ENCODE measurements at regions not wholly inside any gene's neighbourhood (a gene's known extent, or its start where the extent isn't known, plus 50 kb on each side); places are given as distances from the start of the nearest gene placed in this dataset.

DNA sequence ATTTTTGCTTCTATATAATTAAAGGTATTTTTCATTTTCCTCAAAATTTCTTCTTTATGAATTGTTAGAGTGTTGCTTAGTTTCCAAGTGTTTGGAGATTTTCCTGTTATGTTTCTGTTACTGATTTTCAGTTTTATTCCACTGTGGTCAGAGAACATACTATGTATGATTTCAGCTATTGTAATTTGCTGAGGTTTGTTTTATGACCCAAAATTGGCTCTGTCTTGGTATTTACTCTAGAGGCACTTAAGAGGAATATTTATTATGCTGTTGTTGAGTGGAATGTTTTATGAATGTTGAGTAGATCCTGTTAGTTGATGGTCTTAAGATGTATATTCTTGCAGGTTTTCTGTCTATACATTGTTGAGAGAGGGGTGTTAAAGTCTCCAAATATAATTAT, 263.5 kb downstream of the PABPC4L start:
- no peak for DNase-seq (ENCODE audit: low spot score)
- no peak overlapping the region for H3K27ac ChIP-seq
- TF ChIP-seq, protein P1, sequence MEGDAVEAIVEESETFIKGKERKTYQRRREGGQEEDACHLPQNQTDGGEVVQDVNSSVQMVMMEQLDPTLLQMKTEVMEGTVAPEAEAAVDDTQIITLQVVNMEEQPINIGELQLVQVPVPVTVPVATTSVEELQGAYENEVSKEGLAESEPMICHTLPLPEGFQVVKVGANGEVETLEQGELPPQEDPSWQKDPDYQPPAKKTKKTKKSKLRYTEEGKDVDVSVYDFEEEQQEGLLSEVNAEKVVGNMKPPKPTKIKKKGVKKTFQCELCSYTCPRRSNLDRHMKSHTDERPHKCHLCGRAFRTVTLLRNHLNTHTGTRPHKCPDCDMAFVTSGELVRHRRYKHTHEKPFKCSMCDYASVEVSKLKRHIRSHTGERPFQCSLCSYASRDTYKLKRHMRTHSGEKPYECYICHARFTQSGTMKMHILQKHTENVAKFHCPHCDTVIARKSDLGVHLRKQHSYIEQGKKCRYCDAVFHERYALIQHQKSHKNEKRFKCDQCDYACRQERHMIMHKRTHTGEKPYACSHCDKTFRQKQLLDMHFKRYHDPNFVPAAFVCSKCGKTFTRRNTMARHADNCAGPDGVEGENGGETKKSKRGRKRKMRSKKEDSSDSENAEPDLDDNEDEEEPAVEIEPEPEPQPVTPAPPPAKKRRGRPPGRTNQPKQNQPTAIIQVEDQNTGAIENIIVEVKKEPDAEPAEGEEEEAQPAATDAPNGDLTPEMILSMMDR (IDR thresholded peaks at IDR 0.05), result no peak
- H3K4me3 ChIP-seq, result no peak overlapping the region

DNA sequence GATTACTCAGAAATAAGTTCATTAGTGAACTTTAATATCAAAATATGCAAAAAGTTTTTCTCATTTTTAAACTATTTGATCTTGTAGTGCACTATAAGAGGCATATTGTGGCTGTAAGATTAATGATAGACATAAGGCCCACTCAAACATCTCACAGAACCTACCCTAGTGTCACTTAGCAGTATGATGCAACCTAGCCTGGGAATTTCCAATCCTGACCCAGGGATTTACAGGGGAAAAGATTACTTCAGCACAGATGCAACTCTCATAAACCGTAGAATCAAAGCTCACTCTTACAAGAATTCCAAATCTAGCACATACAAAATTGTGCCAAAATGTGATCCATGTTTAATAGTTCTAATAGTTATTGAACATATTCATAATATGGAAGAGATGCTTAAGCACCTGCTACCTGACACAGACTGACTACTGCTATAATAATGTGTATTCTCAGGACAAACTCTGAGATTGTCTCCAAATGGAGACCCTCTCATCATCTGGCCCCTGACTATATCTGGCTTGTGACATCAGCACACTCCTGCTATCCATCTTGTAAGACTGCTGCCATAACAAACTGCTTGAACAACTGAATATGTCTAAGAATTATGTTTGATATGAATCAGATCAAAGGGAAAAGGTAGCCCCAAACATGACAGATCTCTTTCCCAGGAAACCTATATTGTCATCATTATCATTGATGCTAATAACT, 271.9 kb downstream of the PABPC4L start:
- no peak overlapping the region for H3K4me3 ChIP-seq
- TF ChIP-seq, protein P1 (IDR thresholded peaks at IDR 0.05), result no peak
- no peak overlapping the region for H3K27ac ChIP-seq
- DNase-seq (ENCODE audit: low spot score), result no peak

- DNase-seq (ENCODE audit: low spot score), result no peak
- TF ChIP-seq, protein P1 (IDR thresholded peaks at IDR 0.05), result no peak
- H3K27ac ChIP-seq, result no peak overlapping the region
- no peak overlapping the region for H3K4me3 ChIP-seq
Observed at GRCh38 chr4:133921280-133922195, 280.1 kb downstream of the PABPC4L start.

DNA sequence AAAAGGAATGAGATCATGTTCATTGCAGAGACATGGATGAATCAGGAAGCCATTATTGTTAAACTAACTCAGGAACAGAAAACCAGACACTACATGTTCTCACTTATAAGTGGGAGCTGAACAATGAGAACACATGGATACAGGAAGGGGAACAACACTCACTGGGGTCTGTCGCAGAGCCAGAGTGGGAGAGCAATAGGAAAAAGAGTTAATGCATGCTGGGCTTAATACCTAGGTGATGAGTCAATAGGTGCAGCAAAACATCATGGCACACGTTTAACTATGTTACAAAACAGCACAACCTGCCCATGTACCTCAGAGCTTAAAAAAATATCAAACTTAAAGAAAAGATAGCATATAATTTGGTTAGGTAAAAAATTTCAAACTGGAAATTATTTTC, 281.4 kb downstream of the PABPC4L start:
- Histone ChIP-seq H3K4me3 (no peak overlapping the region), H3K27ac (no peak overlapping the region)
- DNase-seq (ENCODE audit: low spot score), result no peak
- TF ChIP-seq, protein P1 (IDR thresholded peaks at IDR 0.05), result no peak

GRCh38 chr4:133910165-133910564, 291.4 kb downstream of the PABPC4L start:
- DNase-seq (ENCODE audit: low spot score), result no peak
- H3K27ac ChIP-seq, result no peak overlapping the region
- TF ChIP-seq, protein P1 (IDR thresholded peaks at IDR 0.05), result no peak

GRCh38 chr4:133903029-133903428, 298.6 kb downstream of the PABPC4L start:
- Histone ChIP-seq H3K4me3 (no peak overlapping the region), H3K27ac (no peak overlapping the region)
- DNase-seq (ENCODE audit: low spot score), result no peak
- TF ChIP-seq, protein P1 (IDR thresholded peaks at IDR 0.05), result no peak

More at GRCh38 chr4:133910165-133910564, 291.4 kb downstream of the PABPC4L start:
- H3K4me3 ChIP-seq, result no peak overlapping the region

All from coronary artery (tissue), 2 donors.